GM21515 (cell line): ENCODE measurements at regions not wholly inside any gene's neighbourhood (a gene's known extent, or its start where the extent isn't known, plus 50 kb on each side); places are given as distances from the start of the nearest gene placed in this dataset.
"Not testable (repeated sequence)": the region's sequence is repeated elsewhere in the genome, so short reads cannot be mapped to it uniquely, and the experiment has no call there.

ENCODE experiments used
- ATAC-seq: cut with Tn5 transposase; IDR thresholded peaks from one replicate; pipeline ENCODE4 v1.9.1; 2021; ENCODE audit not compliant: unreplicated experiment

DNA sequence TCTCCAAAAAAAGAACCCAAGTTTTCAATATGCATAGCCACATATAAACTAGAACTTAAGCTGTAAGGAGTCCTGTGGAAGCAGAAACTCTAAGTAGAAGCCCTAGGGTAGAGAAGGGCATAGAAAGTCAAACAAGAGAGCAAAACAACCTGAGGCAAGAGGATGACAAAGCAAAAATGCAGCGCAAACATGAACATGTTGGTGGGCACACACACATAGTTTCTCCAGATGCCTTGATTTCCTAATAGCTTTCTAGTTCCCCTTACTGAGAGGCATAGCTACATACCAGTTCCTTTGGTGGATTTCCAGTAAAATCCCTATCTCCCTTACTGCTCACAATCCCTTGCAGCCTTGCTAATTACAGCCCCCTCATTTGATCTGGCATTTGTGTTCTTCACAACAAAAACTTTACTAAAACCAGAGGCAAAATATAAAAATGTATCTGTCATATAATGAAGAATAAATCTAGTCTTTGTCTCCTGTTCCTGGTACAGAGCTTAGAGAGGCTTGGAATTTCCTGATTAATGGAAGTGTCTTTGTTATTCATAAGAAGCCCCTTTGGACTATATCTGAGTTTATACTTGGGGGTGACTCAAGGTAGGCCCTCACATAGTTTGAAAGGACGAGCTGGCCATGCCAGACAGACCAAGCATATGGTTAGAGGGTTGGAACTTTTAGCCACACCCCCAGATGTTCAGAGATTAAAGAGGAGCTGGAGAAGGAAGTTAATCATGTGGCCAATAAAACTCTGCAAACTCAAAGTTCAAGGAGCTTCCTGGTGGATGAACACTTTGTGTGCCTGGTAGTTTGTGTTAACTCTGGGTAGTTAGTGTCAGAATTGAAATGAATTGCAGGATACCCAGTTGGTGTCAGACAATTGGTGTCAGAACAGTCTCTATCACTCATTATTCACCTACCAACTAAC is 52.7 kb upstream of the ZCCHC13 start:
- ATAC-seq = no peak

DNA sequence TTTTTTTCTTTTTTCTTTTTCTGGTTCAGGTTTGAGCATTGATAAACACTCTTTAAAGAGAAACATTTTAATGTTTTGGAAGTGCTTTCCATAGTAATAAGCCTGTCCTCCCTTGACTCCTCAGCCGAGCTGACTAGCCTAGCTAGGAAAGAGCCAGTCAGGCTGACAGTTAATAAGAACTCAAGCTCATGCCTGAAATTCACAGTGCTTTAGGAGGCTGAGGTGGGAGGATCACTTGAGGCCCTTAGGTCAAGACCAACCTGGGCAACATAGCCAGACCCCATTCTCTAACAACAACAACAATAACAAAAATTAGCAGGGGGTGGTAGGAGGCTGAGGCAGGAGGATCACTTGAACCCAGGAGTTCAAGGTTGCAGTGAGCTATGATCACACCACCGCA is 53.4 kb upstream of the ZCCHC13 start:
- no peak for ATAC-seq

GRCh38 chrX:74249963-74250362 is 54.0 kb upstream of the ZCCHC13 start:
- ATAC-seq = no peak

GRCh38 chrX:74248889-74249288 is 55.1 kb upstream of the ZCCHC13 start:
- ATAC-seq = no peak

DNA sequence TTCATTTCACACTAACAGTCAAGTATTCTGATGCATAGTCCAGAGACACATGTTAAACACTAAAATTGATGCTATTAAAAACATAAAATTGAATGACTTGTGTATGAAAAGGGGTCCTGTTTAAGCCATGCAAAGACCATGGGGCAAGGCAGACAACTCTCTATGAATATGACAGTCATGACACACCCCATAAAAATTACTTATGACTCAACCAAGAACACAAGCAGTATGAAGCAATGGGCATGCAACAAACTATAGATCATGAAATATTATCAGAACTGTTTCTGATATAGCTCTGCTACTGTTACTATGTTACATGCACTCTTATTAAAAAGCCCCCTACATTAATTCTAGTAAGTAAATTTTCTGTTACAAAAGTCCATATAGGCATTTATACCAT is 57.5 kb upstream of the ZCCHC13 start:
- ATAC-seq = no peak

DNA sequence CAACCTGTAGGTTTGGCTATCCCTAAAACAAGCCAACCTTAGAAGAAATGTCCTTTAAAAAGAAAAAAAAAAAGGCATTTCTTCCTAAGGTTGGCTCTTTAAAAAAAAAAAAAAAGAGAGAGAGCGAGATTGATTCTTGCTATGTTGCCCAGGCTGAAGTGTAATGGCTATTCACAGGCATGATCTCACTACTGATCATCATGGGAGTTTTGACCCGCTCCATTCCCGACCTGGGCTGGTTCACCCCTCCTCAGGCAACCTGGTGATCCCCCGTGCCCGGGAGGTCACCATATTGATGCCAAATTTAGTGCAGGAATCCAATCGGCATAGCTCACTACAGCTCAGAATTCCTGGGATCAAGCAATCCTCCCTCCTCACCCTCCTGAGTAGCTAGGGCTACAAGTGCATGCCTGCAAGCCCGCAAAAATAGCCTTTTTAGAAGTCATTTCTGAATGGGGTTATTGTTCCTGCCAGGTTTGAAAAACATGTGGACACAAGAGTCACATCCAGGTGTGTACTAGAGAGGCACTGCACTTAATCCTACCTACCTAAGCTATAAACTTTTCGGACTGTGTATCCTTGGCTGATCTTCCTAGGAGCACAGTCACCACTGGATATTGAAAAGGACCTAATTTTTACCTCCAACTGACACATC is 61.4 kb upstream of the ZCCHC13 start:
- ATAC-seq = no peak

DNA sequence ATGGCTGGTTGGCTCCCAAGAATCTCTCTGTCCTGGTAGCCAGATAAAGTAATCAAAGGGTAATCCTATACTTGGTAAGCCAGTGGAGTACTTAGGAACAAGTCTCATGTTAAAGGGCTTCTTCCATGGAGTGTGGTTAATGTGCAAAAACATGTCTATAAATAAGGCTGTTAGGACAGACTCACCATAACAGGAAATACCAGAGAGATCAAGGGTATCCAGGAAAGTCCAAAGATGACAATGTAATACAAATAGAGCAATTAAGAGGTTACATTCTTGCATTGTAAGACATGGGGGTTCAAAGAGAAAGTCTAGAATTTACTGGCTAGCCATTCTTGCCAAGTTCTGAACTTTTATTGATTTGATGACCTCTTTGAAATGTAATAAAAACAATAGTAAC is 61.9 kb upstream of the ZCCHC13 start:
- ATAC-seq = no peak

GRCh38 chrX:74238771-74239170 is 65.2 kb upstream of the ZCCHC13 start:
- no peak for ATAC-seq

DNA sequence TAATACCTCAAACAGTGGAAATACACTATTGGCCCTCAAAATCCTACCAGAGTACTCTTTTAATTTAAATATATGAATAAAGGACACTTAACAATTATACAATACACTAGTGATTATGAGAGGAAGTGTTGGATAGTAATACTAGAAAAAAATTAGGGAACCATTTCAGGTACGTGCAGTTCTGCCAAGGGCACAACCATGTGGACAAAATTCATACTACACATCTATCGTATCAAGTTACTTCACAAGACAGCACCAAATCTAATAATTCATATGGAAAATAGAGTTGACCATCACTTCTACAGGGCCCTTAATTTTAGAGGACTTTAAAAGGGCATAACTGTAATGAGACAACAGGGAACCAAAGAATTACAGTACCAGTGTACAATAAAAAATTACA is 69.2 kb upstream of the ZCCHC13 start:
- ATAC-seq = no peak

DNA sequence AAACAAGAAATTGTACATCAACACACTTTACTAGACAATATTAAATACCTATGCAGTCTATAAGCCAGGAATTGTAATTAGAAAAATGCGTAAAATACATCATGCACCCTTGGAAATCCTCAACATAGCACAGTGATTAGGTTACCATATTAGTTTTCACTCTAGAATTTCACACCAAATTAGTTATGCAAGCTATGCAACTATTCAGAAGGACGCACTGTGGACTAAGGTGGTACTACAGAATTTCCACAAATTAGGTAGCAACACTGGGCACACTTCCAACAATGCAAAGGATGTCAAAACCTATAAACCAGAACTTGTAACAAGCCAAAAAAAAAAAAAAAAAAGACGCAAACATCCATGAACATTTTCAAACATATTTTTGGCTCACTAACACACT is 71.1 kb upstream of the ZCCHC13 start:
- ATAC-seq = no peak

- no peak for ATAC-seq
These were observed 72.4 kb upstream of the ZCCHC13 start for GRCh38 chrX:74231625-74232024.

DNA sequence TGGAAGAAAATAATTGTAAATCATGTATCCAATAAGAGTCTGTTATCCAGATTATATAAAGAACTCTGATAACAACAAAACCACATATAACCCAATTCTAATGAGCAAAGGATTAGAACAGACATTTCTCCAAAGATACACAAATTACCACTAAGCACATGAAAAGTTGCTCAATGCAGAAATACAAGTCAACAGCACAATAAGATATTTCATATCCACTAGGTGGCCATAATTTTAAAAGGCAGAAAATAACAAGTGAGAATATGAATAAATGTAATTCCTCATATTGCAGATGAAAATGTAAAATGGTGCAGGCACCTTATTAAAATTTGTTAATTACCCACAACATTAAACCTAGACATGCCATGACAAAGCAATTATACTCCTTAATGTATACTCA is 73.9 kb upstream of the ZCCHC13 start:
- no peak for ATAC-seq

DNA sequence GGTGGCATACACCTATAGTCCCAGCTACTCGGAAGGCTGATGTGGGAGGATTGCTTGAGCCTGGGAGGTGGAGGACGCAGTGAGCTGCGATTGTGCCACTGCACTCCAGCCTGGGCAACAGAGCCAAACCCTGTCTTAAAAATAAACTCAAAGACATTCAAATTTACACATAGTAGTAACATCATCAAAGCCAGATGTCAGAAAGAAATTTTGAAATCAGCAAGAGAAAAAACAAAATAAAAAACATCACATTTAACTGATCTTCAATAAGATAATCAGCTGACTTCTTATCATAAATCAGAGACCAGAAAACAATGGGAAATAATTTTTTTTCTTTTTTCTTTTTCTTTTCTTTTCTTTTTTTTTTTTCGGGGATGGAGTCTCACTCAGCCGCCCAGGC is 78.9 kb upstream of the ZCCHC13 start:
- no peak for ATAC-seq

GRCh38 chrX:74220277-74220676 is 83.7 kb upstream of the ZCCHC13 start:
- no peak for ATAC-seq

GRCh38 chrX:74218895-74219294 is 85.1 kb upstream of the ZCCHC13 start:
- no peak for ATAC-seq

- no peak for ATAC-seq
These were observed 87.6 kb upstream of the ZCCHC13 start for GRCh38 chrX:74216421-74216820.

- ATAC-seq = no peak
These were observed 92.1 kb upstream of the ZCCHC13 start for GRCh38 chrX:74211911-74212310.

- ATAC-seq = no peak
These were observed 96.4 kb upstream of the ZCCHC13 start for GRCh38 chrX:74207539-74207938.

DNA sequence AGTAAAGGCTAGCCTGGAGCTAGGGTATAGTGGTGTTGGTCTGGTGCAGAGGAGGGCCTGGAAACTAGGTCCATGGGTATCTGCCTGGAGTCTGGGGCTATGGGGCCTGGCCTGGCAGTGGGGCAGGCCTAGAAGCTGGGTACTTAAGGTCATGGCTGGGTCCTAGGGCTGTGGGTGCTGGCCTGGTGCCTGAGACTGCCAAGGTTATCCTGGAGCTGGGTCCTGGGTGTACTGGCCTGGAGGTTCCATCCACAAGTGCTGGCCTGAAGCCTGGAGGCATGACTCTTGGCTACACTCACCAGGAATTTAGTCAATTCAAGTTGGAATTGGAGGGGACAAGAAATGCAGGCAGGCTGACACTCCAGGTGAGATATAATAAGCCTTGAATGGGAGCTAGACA is 108.4 kb upstream of the ZCCHC13 start:
- no peak for ATAC-seq

- ATAC-seq = no peak
These were observed 108.9 kb upstream of the ZCCHC13 start for GRCh38 chrX:74195120-74195519.

GRCh38 chrX:74187211-74187610 is 116.8 kb upstream of the ZCCHC13 start:
- ATAC-seq = no peak

DNA sequence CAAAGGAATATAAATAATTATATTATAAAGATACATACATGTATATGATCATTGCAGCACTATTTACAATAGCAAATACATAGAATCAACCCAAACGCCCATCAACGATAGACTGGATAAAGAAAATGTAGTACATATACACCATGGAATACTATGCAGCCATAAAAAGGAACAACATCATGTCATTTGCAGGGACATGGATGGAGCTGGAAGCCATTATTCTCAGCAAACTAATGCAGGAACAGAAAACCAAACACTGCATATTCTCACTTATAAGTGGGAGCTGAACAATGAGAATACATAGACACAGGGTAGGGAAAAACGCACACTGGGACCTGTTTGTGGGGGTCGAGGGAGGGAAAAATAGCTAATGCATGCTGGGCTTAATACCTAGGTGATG is 120.9 kb upstream of the ZCCHC13 start:
- ATAC-seq = not testable (repeated sequence)
